Stimulated activated CD4-positive, alpha-beta T cell treated with anti-CD3 and anti-CD28 coated beads, TNF-alpha, amount 100 ng/mL, for 4 hours (primary cell): ENCODE measurements at regions not wholly inside any gene's neighbourhood (a gene's known extent, or its start where the extent isn't known, plus 50 kb on each side); places are given as distances from the start of the nearest gene placed in this dataset.

Source experiments
- DNase-seq, 3 experiments: peaks; one replicate each; pipeline ENCODE4 v3.0.0-alpha.2; 2020; ENCODE audit warnings: low read depth in 3 of 3

DNA sequence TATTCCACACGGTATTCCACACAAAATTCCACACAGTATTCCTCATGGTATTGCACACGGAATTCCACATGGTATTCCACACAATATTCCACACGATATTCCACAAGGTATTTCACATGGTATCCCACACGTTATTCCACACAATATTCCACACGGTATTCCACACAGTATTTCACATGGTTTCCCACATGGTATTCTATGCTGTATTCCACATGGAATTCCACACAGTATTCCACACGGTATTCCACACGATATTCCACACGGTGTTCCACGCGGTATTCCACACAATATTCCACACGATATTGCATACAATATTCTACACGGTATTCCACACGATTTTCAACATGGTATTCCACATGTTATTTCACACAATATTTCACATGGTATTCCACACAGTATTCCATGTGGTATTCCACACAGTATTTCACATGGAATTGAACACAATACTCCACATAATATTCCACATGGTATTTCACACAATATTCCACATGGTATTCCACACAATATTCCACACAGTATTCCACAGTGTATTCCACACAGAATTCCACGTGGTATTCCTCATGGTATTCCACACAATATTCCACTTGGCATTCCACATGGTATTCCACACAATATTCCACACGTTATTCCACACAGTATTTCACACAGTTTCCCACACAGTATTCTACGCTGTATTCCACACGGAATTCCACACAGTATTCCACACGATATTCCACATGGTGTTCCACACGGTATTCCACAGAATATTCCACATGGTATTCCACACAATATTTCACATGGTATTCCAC lies 136.0 kb upstream of the CHST15 start:
- no peak for DNase-seq

- no peak for DNase-seq
These were observed 135.1 kb upstream of the CHST15 start for GRCh38 chr10:124228471-124228870.

DNA sequence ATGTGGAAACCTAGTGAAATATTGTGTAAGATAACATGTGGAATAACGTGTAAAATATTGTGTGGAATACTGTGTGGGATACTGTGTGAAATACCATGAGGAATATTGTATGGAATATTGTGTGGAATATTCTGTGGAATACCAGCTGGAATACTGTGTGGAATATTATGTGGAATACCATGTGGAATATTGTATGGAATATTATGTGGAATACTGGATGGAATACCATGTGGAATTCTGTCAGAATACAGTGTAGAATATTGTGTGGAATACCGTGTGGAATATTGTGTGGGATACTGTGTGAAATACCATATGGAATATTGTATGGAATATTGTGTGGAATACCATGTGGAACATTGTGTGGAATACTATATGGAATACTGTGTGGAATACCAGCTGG lies 134.6 kb upstream of the CHST15 start:
- no peak for DNase-seq

GRCh38 chr10:124227055-124227975 lies 133.9 kb upstream of the CHST15 start:
- DNase-seq = no peak

- DNase-seq = no peak
These were observed 133.1 kb upstream of the CHST15 start for GRCh38 chr10:124226271-124227054.

- DNase-seq = no peak
These were observed 132.3 kb upstream of the CHST15 start for GRCh38 chr10:124225467-124226270.

- DNase-seq = no peak
These were observed 131.7 kb upstream of the CHST15 start for GRCh38 chr10:124225029-124225466.

DNA sequence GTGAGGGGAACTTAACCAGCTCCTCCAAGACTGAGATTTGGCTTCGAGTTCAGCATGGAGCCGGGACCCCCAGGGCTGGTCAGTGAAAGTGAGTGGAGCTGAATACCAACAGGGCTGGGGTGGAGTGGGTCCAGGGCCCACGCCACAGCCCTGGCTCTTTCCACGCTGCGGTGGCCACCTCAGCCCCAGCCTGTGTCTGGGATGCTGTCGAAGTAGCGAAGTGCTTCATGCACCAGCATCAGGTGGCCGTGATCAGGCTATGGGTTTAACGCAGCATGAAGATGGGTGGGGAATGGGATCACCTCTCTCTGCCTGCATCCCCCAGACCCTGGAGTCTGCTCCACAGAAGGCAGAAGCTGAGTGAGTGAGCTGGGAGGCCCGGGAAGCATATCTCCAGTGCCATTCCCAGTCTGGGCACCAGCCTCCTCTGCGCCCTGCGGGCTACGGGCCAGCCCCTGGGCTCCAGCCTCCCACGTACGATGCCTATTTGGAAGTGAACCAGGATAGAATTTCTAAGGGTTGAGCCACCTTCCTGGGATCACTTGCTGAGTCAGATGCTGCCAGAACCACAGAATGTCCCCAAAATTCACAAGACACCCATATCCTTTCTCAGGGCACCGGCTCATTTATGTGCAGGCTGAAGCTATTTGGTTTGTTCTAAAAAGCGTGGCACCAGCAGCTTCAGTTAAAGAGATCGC lies 131.1 kb upstream of the CHST15 start:
- no peak for DNase-seq

DNA sequence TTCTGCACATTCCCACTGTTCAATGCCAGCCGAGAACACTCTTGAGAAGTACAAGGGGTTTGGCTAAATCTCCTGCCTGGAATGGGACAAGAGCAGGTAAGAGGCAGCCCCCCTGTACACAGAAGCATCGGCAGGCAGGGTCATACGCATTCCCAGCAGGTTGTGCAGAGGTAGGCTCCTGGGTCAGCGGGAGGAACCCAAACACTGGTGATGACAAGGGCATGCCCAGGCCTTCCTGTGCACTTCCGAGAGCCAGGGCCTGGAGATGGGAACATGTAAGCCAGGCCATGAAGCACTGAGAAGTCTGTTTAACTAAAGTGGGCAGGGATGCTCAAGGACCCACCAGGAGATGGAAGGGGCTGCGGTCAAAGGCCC lies 130.3 kb upstream of the CHST15 start:
- no peak for DNase-seq

- no peak for DNase-seq
These were observed 129.8 kb upstream of the CHST15 start for GRCh38 chr10:124222988-124223710.

DNA sequence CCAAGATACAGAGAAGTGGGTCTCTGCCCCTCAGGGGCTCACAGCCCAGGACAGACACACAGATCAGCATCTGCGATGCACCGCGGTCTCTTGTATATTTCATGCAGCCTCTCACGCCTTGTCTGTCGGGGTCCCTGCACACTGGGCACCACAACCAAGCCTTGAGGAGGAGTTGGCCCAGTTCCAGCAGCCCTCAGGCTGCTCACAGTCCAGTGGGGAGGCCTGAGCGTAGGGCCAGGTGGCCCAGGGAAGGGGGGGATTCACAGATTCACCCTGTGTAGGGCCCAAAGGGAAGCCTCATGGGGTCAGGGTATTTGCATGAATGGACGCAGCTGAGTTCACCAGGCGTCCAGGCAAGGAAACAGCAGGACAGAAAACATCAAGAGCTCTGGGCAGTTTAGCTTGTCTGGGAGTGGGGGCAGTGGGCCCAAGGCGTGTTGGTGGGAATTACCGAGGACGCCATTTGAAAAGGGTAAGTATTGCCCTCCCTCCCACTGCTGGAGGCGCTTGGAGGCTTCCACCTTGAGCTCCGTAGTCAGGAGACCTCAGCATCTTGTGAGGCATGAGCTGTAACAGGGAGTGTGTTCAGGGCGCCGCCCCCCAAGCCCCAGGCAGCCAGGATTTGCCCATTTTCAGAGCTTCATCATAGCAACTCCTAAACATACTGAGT lies 129.1 kb upstream of the CHST15 start:
- no peak for DNase-seq

GRCh38 chr10:124221356-124222317 lies 128.2 kb upstream of the CHST15 start:
- DNase-seq = no peak

DNA sequence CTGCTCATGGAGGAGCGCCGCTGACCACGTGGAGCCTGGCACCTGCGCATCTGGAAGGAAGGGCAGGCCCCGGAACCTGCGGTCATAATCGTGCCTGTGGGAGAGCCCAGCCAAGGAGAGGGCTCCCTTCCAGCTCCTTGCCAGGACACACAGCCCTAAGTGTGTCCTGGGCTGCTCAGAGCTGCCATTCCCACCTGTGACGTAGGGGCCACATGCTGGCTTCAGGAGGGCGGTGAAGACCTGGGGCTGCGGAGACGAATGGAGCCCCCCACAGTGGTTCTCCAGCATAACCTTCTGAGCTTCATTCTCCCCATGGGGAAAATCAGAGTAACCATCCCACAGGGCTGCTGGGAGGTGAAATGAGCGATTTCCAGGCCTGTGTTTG lies 127.6 kb upstream of the CHST15 start:
- DNase-seq = no peak

GRCh38 chr10:124220547-124220946 lies 127.1 kb upstream of the CHST15 start:
- DNase-seq = no peak

DNA sequence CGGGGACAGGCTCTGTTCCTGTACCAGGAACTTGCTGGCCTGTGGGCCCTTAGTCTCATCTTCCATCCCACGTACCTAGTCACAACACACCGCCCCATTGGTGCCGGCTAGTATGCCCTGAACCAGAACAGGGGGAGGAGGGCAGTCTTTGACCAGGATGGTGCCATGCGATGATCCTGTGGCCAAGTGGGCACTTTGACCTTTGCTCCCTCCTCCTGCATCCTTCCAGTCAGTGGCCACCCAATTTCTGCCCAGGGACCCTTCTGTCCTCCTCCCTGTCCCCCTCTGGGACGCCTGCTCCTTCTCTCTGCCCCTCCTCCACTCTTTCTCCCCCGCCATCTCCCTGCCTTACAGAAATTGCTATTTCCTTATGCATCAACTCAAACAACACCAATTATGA lies 126.3 kb upstream of the CHST15 start:
- no peak for DNase-seq

- no peak for DNase-seq
These were observed 125.7 kb upstream of the CHST15 start for GRCh38 chr10:124219062-124219461.

GRCh38 chr10:124217906-124218804 lies 124.8 kb upstream of the CHST15 start:
- no peak for DNase-seq
